ENCODE measurements at regions not wholly inside any gene's neighbourhood (a gene's known extent, or its start where the extent isn't known, plus 50 kb on each side); places are given as distances from the start of the nearest gene placed in this dataset.
A peak's percentile ranks its signal among the peaks of the same experiment; 100 is the strongest.

GRCh38 chrX:39755143-39756032, 342.4 kb downstream of the BCOR start:
- DNase-seq, result no peak

GRCh38 chrX:39756086-39756883, 341.5 kb downstream of the BCOR start:
- no peak for DNase-seq

- no peak for DNase-seq
Observed at GRCh38 chrX:39757971-39758370, 339.8 kb downstream of the BCOR start.

DNA sequence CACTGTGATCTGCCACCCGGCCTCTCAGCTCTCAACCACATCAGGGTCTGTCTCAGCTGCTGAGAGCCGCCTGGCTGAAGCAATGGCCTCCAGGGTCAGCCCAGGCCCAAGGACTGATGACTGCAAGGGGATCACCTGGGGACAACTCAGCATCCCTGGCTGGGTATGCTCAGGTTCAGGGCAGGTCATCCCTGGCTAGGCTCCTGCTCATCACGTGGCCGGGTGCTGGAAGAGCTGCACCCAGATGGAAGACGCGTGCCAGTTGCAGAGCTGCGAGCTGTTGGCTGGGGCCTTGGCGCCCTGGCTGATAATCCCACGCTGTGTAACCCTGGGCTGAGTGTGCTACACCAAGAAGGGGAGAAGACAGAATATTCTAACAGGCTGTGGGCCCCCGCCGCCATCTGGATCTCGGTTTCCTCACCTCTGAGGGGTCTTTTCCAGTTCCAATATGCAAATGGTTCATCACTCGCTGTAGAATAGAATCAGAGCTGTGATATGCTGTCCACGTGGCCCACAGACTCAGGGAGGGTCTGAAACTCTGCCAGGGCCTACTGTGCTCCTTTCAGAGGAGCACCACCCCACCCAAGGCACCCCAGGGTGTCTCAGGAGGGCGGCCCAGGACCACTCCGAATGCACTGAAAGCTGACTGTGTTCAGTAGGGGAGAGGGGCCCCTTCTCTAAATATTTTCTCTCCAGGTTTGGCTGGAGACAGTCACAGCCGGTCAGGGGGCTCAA, 338.8 kb downstream of the BCOR start:
- DNase-seq, result peak; percentile 17

GRCh38 chrX:39759526-39760224, 338.1 kb downstream of the BCOR start:
- no peak for DNase-seq

DNA sequence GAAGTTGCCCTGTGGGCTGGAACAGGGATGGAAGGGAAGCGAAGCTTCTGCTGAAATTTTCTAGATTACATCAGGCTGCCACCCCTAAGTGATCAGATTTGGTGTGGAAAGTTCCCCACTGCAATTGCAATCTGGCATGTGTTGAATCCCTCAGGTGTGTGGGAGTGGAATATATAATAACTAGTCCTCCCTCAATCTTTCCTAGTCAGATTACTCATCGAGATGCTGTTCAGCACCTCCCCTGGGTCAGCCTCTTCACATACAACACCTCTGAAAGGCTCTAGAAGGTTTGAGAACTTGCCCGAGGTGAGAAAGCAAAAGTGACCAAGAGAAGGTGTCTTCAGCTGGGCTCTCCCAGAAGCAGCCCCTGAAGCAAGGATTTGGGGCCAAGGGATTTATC, 336.8 kb downstream of the BCOR start:
- no peak for DNase-seq

DNA sequence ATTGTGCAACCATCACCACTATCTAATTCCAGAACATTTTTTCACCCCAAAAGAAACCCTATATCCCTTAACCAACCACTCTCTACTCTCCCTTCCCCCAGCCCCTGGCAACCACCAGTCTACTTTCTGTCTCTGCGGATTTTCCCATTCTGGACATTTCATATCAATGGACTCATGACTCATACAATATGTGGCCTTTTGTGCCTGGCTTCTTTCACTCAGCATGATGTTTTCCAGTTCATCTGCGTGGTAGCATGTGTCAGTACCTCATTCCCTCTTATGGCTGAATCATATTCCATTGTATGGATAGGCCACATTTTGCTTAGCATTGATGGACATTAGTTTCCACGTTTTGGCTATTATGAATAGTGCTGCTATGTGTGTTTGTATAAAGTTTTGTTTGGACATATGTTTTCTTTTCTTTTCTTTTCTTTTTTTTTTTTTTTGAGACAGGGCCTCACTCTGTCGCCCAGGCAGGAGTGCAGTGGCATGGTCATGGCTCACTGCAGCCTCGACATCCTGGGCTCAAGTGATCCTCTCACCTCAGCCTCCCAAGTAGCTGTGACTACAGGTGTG, 335.4 kb downstream of the BCOR start:
- no peak for DNase-seq

DNA sequence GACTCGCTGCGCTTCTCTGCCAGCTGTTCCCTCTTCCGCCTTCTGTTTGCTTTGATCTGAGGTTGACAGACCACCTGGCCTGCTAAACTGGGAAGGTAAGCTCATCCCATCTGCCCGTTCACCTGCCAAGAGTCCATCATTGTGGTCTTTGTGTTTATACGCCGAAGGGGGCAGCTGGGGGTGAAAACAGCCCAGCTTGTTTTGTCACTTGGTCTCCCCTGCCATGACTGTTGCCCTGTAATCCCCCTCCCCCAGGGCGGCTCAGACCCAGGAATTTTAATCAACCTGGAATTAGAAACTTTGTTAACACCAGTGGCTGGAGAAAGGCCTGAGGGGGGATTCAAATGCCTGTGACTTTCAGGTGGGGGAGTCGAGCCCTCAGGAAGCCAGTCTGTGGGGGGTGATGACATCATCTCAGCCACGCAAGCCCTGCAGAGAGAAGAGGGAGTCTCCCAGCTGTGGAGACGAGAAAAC, 333.3 kb downstream of the BCOR start:
- DNase-seq, result peak; percentile 92

DNA sequence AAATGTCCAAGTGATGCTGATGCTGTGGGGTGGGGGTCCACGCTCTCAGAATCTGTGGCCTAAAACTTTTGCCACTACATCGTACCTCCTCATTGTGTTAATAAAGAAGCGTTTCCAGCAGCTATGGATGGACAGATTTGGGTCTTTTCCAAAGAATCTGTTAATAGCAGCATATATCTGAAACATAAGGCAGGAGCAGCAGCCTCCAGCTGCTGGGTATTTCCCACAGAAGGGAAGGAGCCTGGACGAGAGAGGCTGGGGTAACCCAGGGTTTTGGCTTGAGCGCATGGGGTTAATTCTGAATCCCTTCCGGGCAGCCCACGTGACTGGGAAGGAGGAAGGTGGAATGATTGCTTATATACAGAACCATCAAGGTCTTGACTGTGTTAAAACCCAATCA, 332.4 kb downstream of the BCOR start:
- DNase-seq, result no peak

DNA sequence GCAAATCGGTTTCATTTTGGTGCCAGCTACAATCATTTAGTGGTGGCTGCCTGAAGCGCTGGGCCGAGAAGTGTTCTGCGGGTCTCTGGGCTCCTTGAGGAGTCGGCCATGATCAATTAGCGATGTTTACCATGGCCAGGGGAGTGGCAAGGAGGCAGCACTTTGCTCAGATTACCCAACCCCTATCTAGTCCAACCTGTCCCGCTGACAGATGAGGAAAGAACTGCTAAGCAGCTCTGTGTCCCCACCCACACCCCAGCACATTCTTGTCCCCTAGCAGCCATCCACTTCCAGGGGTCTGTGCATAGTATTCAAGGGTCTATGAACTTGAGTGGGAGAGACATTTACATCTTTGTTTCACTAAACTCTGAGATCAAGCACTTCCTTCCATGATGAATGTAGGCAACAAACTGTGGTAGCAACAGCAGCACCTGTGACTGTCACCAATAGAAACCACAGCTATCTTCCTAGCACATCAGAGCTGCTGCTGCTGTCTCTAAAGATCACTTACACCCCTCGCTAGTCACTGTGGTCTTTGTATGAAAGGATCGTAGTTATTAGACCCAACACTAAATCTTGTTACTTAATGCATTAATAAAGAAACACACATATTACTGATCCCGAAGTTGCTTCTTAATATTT, 331.6 kb downstream of the BCOR start:
- DNase-seq, result no peak

DNA sequence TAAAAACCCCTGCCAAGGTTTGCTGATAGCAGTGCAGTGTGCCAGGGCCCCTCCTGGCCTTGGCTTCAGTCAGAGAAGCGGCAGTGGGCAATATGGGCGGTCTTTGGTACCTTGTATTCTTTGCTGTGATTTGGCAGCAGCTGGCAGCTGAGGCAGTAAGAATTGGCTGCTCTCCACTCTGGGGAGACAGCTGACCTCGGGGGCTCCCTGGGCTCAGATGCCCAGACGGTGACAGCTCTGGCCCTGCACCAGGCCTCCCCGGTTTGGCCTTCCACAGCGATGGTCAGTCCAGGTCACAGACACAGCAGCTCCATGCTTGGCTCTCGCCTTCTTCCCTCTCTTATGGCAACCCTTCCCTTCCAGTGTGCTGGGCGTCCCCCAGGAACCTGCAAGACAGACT, 330.9 kb downstream of the BCOR start:
- no peak for DNase-seq

GRCh38 chrX:39767446-39767845, 330.3 kb downstream of the BCOR start:
- no peak for DNase-seq

GRCh38 chrX:39769748-39770147, 328.0 kb downstream of the BCOR start:
- no peak for DNase-seq

DNA sequence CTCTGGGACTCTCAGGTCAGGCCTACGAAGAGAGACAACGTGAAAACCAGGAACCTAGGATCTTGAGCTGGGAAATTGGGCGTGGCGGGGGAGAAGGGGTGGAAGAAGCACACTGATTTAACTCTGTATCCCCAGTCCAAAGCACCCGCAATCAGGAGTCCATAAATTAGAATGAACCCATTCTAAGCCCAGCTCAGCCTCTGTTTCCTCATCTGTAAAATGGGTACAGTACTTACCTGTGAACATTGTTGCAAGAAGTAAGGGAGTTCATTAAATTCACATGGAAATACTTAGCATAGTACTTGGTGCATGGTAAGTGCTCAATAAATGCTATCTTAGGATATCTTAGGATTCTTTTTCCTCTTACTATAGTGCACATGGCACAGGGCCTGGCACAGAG, 326.7 kb downstream of the BCOR start:
- DNase-seq, result no peak

DNA sequence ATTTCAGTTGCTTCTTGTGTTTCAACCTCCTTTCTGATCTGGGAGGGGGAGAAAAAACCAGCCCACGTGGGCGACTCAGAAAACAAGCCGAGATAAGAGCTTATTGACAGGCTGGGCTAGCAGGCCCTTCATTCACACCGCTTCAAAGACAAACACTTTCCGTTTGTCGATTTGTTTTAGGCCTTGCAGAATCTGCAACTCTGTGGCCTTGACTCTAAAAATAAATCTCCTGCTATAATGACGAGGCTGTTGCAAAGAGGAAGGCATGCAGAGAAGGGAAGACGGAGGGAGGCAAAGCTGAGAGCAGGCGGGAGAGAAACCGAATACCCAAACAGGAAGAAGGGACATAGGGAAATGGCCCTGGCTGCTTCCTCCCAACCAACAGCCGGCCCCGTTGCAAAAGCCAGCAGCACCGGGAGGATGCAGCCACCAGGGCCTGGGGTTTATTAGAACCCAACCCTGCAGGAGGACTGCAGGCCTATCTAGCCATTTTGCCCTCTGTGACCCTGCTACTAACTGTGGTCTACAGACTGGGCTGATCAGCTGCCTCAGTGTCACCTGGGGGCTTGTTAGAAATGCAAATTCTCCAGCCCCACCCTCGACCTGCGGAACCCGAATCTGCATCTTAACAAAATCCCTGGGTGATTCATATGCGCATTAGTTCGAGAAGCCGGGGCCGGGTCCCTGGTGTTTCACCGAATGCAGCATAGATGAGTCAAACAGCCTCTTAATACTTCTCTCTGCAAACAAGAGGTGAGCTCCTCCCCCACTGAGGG, 325.5 kb downstream of the BCOR start:
- no peak for DNase-seq

DNA sequence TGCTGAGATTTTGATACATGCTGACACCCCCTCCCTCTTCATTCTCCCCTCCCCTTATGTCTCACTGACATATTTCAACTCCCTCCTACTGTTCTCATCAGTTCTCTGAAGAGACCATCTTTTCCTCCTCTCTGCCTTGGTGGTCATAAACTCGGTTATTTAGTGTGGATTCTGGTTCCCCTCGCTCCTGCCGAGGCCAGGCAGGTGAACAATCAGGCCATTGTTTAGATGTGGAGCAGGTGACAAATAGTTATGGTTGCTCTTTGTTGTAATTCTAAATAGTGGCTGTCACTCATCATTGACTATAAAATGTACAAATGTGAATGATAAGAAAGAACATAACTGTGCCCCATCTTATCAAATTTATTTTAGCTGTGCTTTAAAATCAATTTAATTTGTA, 324.6 kb downstream of the BCOR start:
- no peak for DNase-seq

DNA sequence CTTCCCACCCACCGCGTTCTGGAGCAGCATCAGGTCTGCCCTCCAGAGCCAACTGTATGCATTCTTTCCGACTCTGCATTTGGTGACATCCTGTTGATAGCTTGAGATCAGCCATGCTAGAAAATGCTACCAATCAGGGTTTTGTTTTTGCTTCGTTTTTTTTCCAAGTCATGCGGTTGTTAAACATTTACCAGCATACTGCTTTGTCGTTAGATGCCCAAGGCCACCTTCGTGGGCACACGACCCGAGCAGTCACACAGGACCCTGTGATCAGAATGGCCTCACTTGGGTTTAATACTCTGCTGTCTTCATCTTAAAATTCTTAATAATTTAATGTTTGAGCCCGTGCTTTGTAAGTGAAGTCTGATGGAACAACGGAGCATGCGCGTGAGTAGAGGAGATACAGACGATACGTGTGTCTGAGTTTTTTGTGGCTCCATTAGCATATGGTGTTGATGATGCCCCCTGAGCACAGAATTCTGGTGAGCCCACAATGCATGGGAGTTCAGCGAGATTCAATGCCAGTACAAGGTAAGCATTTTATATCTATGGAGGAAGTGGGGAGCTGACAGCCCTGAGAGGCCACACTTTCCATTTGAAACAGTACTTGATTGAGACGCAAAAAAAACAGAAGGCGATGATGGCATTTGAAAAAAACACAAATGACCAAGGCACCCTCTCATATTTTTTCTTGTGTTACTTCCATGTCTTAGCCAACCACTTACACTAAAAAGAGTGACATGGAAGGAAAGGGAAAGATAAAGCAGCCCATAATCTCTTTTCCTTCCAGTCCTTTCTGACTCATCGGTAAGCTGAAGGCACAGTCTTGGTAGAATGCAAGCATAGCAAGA, 323.6 kb downstream of the BCOR start:
- no peak for DNase-seq

GRCh38 chrX:39774774-39775328, 322.9 kb downstream of the BCOR start:
- DNase-seq, result no peak

DNA sequence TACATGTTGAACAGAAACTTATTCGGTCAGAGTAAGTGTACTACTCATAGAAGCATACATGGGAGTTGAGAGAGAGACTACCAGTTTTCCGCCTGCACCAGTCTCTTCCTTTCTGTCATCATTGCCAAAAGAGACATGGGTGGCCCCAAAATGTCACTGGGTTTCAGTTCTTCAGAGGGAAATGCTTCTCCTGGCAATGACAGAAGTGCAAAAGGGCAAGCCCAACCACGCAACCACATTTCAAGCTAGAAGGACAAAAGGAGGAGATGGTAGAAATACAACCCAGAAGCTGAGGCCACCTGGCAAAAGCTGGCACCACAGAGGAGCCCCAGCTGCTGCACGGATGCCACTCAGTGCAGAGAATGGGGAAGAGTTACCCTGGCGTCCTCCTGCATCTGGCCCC, 320.1 kb downstream of the BCOR start:
- no peak for DNase-seq

Data from NCI-H82 (cell line).